Right kidney (tissue), 1 donor: ENCODE measurements at regions not wholly inside any gene's neighbourhood (a gene's known extent, or its start where the extent isn't known, plus 50 kb on each side); places are given as distances from the start of the nearest gene placed in this dataset.
A peak's percentile ranks its signal among the peaks of the same experiment; 100 is the strongest.

ENCODE experiments used
- DNase-seq: peaks from one replicate; pipeline ENCODE4 v3.0.0-alpha.2; 2016

GRCh38 chr6:170176898-170177771 lies 113.7 kb downstream of the DLL1 start:
- no peak for DNase-seq

GRCh38 chr6:170176136-170176897 lies 114.6 kb downstream of the DLL1 start:
- DNase-seq, result peak; percentile 52

DNA sequence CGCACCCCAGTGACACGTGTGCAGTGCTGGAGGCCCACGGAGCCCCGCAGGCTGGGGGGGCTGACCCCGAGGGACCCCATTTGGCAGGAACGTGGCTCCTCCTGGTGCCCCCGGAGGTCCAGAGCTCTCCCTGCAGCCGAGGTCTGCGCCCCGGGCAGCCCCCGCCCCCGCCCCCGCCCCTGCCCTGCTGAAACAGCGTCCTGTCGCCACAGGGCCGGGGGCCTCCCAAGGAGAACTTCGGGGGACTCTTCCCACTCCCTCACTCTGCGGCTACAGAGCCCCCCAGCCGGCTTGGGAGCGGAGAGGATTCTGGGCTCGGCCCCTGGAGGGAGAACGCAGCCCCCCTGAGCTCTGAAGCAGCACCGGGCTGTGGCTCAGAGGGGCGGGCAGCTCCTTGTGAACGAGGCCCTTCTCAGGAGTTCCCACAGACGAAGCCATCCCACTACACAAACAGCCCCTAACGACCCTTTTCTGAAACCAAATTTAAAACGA lies 115.2 kb downstream of the DLL1 start:
- peak; percentile 48 for DNase-seq

DNA sequence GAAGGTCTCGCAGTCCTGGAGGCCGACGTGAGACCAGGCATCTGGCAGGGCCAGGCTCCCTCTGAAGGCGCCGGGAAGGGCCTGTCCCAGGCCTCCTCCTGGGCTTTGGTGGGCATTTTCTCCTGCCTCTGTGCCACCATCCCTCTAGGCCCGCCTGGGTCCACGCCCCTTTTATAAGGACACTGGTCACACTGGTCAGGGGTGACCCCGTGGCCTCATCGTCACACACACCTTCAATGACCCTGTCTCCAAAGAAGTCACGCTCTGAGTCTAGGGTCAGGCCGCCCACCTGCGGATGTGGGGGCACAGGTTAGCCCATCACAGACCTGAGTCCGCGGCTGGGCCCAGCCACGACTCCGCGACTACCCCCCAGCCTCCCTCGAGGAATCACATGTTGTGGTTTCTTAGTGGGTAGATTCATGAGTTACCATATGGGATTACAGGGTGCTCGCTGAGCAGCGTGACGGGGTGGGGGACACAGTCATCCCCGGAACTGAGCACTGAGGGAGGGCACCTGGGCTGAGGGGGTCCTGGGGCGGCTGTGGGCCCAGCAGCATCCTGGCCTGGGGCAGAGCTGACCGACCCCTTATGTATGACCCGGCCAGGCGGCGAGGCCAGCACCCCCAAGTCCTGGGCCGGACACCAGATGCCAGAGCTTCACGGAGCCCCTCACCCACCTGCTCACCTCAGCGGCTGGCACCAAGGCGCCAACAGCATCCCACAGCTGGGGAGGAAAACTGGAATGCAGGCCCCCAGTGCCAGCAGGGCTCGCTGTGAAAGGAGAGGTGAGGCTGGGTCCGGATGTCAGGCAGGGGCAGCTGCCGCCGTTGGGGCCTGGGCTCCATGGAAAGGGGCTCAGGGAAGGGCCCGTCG lies 115.9 kb downstream of the DLL1 start:
- no peak for DNase-seq

DNA sequence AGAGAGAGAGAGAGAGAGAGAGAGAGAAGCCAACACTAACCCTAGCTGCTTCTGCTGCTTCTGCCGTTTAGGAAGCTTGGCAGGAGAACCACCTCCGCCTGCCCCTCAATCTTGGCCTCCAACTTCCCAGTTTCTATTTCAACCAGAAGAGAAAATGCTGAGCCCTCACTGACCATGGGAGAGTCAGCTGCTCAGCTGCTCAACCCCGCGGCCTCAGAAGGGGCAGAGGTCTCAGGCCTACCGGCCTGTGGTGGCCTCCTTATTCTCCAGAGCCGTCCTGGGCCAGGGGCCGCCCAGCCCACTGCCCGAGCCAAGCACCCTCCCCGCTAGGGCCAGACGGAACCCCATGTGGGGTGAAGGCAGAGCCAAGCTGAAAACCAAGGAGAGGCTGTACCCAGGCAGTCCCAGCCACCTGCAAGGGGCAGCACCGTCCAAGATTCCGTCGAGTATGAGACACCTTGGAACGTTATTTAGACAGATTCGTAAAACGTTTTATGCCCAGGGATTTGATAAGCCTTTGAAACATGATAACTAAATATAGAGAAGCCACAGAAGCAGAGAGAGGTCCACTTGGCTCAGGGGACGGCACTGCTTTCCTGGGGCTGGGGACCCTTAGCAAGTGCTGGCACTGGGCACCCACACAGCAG lies 116.6 kb downstream of the DLL1 start:
- no peak for DNase-seq

GRCh38 chr6:170173335-170173881 lies 117.5 kb downstream of the DLL1 start:
- peak; percentile 35 for DNase-seq

- DNase-seq, result no peak
Observed at GRCh38 chr6:170172825-170173256, 118.0 kb downstream of the DLL1 start.

GRCh38 chr6:170172392-170172791 lies 118.5 kb downstream of the DLL1 start:
- DNase-seq, result no peak

DNA sequence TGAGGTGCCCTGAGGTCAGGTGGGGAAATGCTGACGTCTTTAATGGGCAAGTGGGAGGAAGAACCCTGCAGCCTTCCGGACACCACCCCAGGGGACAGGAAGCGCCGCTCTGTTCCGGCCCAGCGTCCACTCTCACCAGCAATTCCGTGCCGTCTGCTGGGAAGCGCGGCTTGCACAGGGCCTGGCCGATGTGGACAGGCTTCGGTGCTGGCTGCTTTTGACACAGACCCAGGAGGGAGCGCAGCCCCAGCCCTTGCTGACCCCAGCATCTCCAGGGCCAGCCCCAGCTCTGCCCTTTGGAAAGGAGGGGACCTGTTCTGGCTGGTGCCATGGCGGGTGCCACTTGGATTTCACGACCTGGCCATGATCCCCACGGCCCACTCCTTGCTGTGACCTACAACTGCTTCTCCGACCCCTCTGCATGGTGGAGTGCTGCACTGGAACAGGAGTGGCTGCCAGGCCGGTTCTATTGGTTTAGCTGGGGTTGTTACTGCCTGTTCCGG lies 123.2 kb downstream of the DLL1 start:
- DNase-seq, result no peak

GRCh38 chr6:170166511-170167122 lies 124.3 kb downstream of the DLL1 start:
- no peak for DNase-seq

DNA sequence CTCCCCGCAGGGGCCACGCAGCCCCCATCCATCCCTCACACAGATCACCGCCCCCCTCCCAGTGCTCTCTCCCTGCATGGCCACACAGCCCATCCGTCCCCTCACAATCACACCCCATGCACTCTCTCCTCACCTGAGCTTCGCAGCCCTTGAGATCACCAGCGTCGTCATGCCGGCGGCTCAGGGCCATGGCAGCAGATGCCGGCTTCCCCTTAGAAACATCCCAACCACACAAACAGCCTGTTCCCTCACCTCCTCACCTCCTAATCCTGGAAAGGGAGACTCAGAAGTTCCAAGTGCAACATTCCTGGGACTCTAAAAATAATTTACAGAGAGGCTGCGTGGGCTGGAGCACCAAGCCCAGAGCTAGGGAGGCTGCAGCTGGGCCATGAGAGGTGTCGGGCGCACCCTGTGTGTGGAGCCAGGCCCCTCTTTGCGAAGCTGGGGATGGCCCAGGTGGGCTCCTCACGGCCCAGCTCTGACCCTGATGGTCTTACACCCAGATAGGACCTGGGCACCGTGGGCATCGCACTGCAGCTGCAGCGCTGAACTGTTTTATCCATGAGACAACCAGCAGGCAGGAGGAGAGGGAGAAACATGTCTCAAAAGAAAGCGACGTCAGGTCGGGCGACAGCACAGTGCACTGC lies 125.3 kb downstream of the DLL1 start:
- DNase-seq, result no peak

DNA sequence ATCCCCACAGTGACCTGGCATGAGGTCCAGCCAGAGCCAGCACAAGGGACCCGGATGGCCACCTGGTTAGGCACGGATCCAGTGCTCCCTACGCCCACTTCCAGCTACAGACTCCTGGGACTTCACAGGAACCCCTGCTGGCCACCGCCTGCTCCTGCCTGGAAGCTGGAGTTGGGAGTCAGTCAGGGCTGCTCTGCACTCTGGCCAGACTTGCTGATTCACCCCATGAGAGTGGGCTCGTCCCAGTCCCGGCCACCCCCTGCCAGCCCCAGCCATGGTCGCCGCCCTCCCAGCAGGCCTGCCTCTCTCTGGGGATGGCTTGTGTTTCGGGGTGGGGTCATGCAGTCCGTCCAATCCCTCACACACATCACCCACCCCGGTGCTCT lies 125.8 kb downstream of the DLL1 start:
- DNase-seq, result peak; percentile 39

- no peak for DNase-seq
Observed at GRCh38 chr6:170164271-170164900, 126.5 kb downstream of the DLL1 start.

DNA sequence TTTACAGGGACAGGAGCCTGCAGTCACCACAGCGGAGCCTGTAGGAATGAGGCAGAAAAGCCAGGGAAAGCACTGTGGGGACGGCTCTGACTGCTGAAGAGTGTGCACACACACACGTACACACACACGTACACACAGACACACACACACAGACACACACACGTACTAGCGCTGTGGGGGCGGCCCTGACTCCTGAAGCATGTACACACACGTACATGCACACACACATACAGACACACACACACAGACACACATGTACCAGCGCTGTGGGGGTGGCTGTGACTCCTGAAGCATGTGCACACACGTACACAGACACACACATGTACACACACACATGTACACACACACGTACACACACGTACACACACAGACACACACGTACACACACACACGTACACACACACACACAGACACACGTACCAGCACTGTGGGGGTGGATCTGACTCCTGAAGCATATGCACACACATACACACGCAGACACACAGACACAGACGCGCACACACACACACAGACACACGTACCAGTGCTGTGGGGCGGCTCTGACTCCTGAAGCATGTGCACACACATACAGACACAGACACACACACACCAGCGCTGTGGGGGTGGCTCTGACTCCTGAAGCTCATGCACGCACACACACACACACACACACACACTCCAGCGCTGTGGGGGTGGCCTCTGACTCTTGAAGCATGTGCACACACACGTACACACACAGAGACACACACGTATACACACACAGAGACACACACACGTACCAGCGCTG lies 127.3 kb downstream of the DLL1 start:
- DNase-seq, result no peak

DNA sequence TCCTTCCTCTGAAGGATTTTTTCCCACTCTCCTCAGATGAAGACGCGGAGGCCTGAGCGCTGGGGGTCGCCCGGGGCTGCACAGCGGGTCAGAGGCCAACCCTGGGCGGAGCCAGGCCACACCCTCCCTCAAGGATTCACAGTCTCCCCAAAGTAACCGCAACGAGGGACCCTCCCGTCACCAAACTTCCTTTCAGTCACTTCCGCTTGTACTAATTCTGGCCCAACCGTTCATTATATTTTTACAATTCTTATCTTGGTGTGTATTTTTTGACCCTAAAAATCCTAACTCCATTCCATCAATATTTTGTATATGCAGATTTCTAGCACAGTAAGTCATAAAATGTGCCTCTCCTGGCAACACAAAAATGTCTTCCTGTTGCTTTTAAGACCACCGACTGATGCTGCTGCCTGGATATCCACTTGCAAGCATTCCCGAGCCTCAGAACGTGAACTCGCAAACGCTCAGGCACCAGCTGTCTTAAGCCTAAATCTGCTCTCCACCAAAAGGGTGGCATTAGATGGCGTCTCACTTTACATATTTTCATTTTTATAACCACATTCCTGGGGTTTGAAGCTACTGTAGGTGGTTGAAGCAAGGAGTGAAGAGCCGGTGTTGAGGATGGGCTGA lies 128.0 kb downstream of the DLL1 start:
- DNase-seq, result no peak

- no peak for DNase-seq
Observed at GRCh38 chr6:170162011-170162774, 128.7 kb downstream of the DLL1 start.
